SK-N-SH (cell line): ENCODE measurements at regions not wholly inside any gene's neighbourhood (a gene's known extent, or its start where the extent isn't known, plus 50 kb on each side); places are given as distances from the start of the nearest gene placed in this dataset.

Source experiments
- CTCF ChIA-PET: fragments of 300-600, 350-600 bp; formaldehyde crosslinking; extraction: SDS; loops from one replicate; lab custom pipeline; 2021; lab: Yijun Ruan, JAX
- POLR2A ChIA-PET: fragments of 350-600 bp; sonication (Branson Sonifier 250); formaldehyde crosslinking; extraction: SDS; loops from one replicate; lab custom pipeline; 2020; ENCODE audit warnings: antibody characterized with exemption, inconsistent platforms; lab: Yijun Ruan, JAX
- DNase-seq: peaks from one replicate; pipeline ENCODE4 v3.0.0; 2012
- H2AFZ ChIP-seq: fragments of 200-600 bp; sonication (generic); 2 replicates; pipeline ENCODE4 v1.8.1; 2016; ENCODE audit warnings: antibody characterized with exemption, mild to moderate bottlenecking, low read depth
- H3F3A ChIP-seq: fragments of 200-600 bp; sonication (generic); replicated peaks from 2 replicates; pipeline ENCODE3; 2016; ENCODE audit warnings: antibody characterized with exemption, mild to moderate bottlenecking; ENCODE audit not compliant: insufficient read depth
- H3K27ac ChIP-seq, 2 experiments: fragments of 200-500 bp in 1 of 2; fragments of 200-600 bp in 1 of 2; sonication (Bioruptor generic) in 1 of 2; sonication (generic), shearing (Covaris generic) in 1 of 2; 2 replicates each; pipeline versions ENCODE4 v1.5.1 to v1.6.1; 2014 to 2016; ENCODE audit warnings: low read depth in 2 of 2, inconsistent platforms in 1 of 2, low read length in 1 of 2, mild to moderate bottlenecking in 1 of 2, mixed read lengths in 1 of 2
- H3K27me3 ChIP-seq: fragments of 200-600 bp; sonication (generic), shearing (Covaris generic); 2 replicates; pipeline ENCODE4 v1.6.1; 2016; ENCODE audit warnings: mixed run types; ENCODE audit not compliant: insufficient read depth
- H3K36me3 ChIP-seq, 2 experiments: fragments of 200-500 bp in 1 of 2; fragments of 200-600 bp in 1 of 2; sonication (Bioruptor generic) in 1 of 2; sonication (generic) in 1 of 2; replicated peaks in 1 of 2; 2 replicates each; pipeline versions ENCODE3 to v1.5.1; 2014 to 2016; ENCODE audit warnings: low read length in 1 of 2, mild to moderate bottlenecking in 1 of 2; ENCODE audit not compliant: insufficient read depth in 2 of 2, control insufficient read depth in 1 of 2
- H3K4me1 ChIP-seq, 2 experiments: fragments of 200-500 bp in 1 of 2; fragments of 200-600 bp in 1 of 2; sonication (Bioruptor generic) in 1 of 2; sonication (generic), shearing (Covaris generic) in 1 of 2; 2 replicates each; pipeline versions ENCODE4 v1.5.1 to v1.6.1; 2014 to 2016; ENCODE audit warnings: low read depth in 1 of 2, low read length in 1 of 2, mixed run types in 1 of 2; ENCODE audit not compliant: insufficient read depth in 2 of 2, control insufficient read depth in 1 of 2
- H3K4me2 ChIP-seq: fragments of 200-600 bp; sonication (generic), shearing (Covaris generic); 2 replicates; pipeline ENCODE4 v1.6.1; 2017; ENCODE audit warnings: mixed run types
- H3K4me3 ChIP-seq, 2 experiments: fragments of 200-500 bp in 1 of 2; fragments of 200-600 bp in 1 of 2; sonication (Bioruptor generic) in 1 of 2; sonication (generic), shearing (Covaris generic) in 1 of 2; 2 replicates each; pipeline versions ENCODE4 v1.5.1 to v1.8.1; 2014 to 2016; ENCODE audit warnings: low read depth in 2 of 2, inconsistent platforms in 1 of 2, low read length in 1 of 2, mild to moderate bottlenecking in 1 of 2, mixed read lengths in 1 of 2, moderate library complexity in 1 of 2
- H3K79me2 ChIP-seq: fragments of 200-600 bp; sonication (generic); 2 replicates; pipeline ENCODE4 v1.8.1; 2017; ENCODE audit warnings: mild to moderate bottlenecking; ENCODE audit not compliant: insufficient read depth
- H3K9ac ChIP-seq: fragments of 200-600 bp; sonication (generic); 2 replicates; pipeline ENCODE4 v1.6.1; 2017; ENCODE audit warnings: mixed run types
- H3K9me2 ChIP-seq: fragments of 200-600 bp; sonication (generic); 2 replicates; pipeline ENCODE4 v1.6.1; 2017; ENCODE audit warnings: mixed run types
- H3K9me3 ChIP-seq: fragments of 200-600 bp; sonication (generic); 2 replicates; pipeline ENCODE4 v1.6.1; 2017; ENCODE audit warnings: mixed run types, mild to moderate bottlenecking, moderate library complexity
- H4K20me1 ChIP-seq: fragments of 200-600 bp; sonication (generic); 2 replicates; pipeline ENCODE4 v1.6.1; 2017; ENCODE audit warnings: mild to moderate bottlenecking, mixed run types; ENCODE audit not compliant: insufficient read depth
- EP300 ChIP-seq, 2 experiments: IDR thresholded peaks; 2 replicates each; pipeline versions ENCODE4 v1.4.0 to v1.6.1; 2012; ENCODE audit warnings: borderline replicate concordance in 1 of 2, low read depth in 1 of 2, low read length in 1 of 2
- GATA2 ChIP-seq: sonication (generic); formaldehyde crosslinking; IDR thresholded peaks from 2 replicates; pipeline ENCODE4 v1.5.0; 2020; ENCODE audit warnings: mild to moderate bottlenecking, missing genetic modification reagents
- MXI1 ChIP-seq: IDR thresholded peaks from 2 replicates; pipeline ENCODE4 v1.6.1; 2012; ENCODE audit warnings: mild to moderate bottlenecking, low read depth, low read length, improper control_type of control experiment
- RCOR1 ChIP-seq: fragments of 150-350 bp; IDR thresholded peaks from 2 replicates; pipeline ENCODE4 v1.6.1; 2017; ENCODE audit warnings: antibody characterized with exemption, low read length
- RXRA ChIP-seq: IDR thresholded peaks from 2 replicates; pipeline ENCODE4 v1.4.0; 2012; ENCODE audit warnings: low read depth, mild to moderate bottlenecking, borderline replicate concordance
- SIN3A ChIP-seq: IDR thresholded peaks from 2 replicates; pipeline ENCODE4 v1.6.1; 2012; ENCODE audit warnings: low read depth, mild to moderate bottlenecking, low read length, moderate library complexity, borderline replicate concordance
- TAF1 ChIP-seq: IDR thresholded peaks from 2 replicates; pipeline ENCODE4 v1.6.1; 2012; ENCODE audit warnings: low read depth, mild to moderate bottlenecking, low read length, moderate library complexity, borderline replicate concordance
- WGBS: methylation state at CpG from one replicate; pipeline ENCODE4 v1.1.6; 2017; ENCODE audit warnings: low lambda C conversion rate; 5-methylcytosine and 5-hydroxymethylcytosine counted together
- TF ChIP-seq, protein P1 (sequence below): IDR thresholded peaks from 2 replicates; pipeline ENCODE4; 2012
- TF ChIP-seq, protein P2 (sequence below): IDR thresholded peaks from 2 replicates; pipeline ENCODE4 v1.4.0; 2012; ENCODE audit warnings: low read depth, borderline replicate concordance

DNA sequence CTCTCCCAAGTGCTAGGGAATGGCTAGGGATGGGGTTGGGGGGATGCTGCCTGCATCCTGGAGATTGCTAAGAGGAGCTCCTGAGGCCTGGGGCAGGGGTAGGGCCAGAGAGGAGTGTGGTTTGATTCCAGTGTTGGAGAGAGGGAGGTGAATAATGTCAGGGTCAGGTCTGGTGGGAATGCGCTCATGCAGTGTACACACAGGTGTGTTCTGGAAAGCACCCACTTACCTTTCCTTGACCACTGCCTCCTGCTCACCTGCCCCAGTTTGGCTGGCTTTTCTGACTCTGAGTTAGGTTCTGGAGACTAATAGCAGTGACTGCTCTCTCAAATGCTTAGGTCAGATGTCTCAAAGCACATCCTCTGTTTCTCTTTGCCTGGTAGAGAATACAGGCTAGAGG, 135.4 kb upstream of the BMPER start:
- no peak for DNase-seq
- ChIA-PET CTCF (interaction anchor here (1.0 to 5.6 kb wide), 4 partner anchors 11 to 163 kb away, joined by 3 to 26 read pairs (median 8); no protein-coding TSS in a partner anchor), POLR2A (no interaction called here)
- no peaks in the 10 kb centered on the region for H3K27me3 ChIP-seq
- no peaks in the 10 kb centered on the region for H3K79me2 ChIP-seq
- no peak overlapping the region for H3K4me2 ChIP-seq
- no peak overlapping the region for H3K4me3 ChIP-seq
- H4K20me1 ChIP-seq = no peaks in the 10 kb centered on the region
- WGBS = 100% methylated on average over 1 of the region's 1 CpG
- no peaks in the 10 kb centered on the region for H3K9me3 ChIP-seq
- H3K36me3 ChIP-seq = no peaks in the 10 kb centered on the region
- TF ChIP-seq TAF1 = no peak
- TF ChIP-seq, all 33 proteins: peak for 0
- H3K4me1 ChIP-seq = peaks cover 0 to 9% of the 10 kb centered on the region in 2 experiments; a peak in 1 of 4 replicates
- H2AFZ ChIP-seq = no peak overlapping the region
- no peak overlapping the region for H3K27ac ChIP-seq
- H3F3A ChIP-seq = no peaks in the 10 kb centered on the region
- no peak overlapping the region for H3K9ac ChIP-seq
- H3K9me2 ChIP-seq = no peaks in the 10 kb centered on the region

DNA sequence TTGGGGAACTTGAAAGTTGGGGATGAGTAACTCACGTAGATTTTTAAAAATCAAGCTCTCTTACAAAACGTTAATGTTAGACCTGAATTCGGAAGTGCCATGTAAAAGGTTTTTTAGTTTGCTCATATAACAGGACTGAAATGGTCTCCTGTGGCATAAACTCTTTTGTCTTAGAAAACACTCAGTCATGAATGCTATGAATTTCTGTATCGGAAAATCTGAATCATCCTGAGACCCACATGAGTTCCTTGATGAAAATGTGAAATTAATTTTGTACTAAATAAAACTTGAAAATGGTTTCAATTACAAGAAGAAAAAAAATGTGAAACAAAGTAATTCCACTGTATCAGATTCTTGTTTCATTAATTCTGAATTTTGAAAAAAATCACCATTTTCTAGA, 134.8 kb upstream of the BMPER start:
- 63% methylated on average over 4 of the region's 4 CpGs for WGBS
- no peak overlapping the region for H2AFZ ChIP-seq
- DNase-seq = no peak
- H3K4me2 ChIP-seq = no peak overlapping the region
- no peaks in the 10 kb centered on the region for H3K79me2 ChIP-seq
- H3F3A ChIP-seq = no peaks in the 10 kb centered on the region
- peaks cover 0 to 7% of the 10 kb centered on the region in 2 experiments; a peak in 1 of 4 replicates for H3K4me1 ChIP-seq
- no peaks in the 10 kb centered on the region for H3K27me3 ChIP-seq
- no peak for TF ChIP-seq SIN3A
- no peak for TF ChIP-seq RXRA
- TF ChIP-seq RCOR1 = no peak
- TF ChIP-seq, protein P1, sequence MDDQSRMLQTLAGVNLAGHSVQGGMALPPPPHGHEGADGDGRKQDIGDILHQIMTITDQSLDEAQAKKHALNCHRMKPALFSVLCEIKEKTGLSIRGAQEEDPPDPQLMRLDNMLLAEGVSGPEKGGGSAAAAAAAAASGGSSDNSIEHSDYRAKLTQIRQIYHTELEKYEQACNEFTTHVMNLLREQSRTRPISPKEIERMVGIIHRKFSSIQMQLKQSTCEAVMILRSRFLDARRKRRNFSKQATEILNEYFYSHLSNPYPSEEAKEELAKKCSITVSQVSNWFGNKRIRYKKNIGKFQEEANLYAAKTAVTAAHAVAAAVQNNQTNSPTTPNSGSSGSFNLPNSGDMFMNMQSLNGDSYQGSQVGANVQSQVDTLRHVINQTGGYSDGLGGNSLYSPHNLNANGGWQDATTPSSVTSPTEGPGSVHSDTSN = no peak
- TF ChIP-seq, protein P2, sequence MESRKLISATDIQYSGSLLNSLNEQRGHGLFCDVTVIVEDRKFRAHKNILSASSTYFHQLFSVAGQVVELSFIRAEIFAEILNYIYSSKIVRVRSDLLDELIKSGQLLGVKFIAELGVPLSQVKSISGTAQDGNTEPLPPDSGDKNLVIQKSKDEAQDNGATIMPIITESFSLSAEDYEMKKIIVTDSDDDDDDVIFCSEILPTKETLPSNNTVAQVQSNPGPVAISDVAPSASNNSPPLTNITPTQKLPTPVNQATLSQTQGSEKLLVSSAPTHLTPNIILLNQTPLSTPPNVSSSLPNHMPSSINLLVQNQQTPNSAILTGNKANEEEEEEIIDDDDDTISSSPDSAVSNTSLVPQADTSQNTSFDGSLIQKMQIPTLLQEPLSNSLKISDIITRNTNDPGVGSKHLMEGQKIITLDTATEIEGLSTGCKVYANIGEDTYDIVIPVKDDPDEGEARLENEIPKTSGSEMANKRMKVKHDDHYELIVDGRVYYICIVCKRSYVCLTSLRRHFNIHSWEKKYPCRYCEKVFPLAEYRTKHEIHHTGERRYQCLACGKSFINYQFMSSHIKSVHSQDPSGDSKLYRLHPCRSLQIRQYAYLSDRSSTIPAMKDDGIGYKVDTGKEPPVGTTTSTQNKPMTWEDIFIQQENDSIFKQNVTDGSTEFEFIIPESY = no peak
- TF ChIP-seq GATA2 (CRISPR knock-in tag) = no peak
- no peak for TF ChIP-seq EP300 (IDR thresholded peaks at IDR 0.05; ENCODE audit: borderline replicate concordance in 1 of 2, low read depth in 1 of 2, low read length in 1 of 2)
- TF ChIP-seq MXI1 = no peak
- TF ChIP-seq, all 33 proteins: peak for 0
- Histone ChIP-seq H3K36me3 (no peaks in the 10 kb centered on the region), H3K9me3 (no peaks in the 10 kb centered on the region), H4K20me1 (no peaks in the 10 kb centered on the region), H3K9ac (no peak overlapping the region), H3K9me2 (no peaks in the 10 kb centered on the region), H3K4me3 (no peak overlapping the region), H3K27ac (no peak overlapping the region)
- CTCF ChIA-PET = interaction anchor here (2.7 to 5.6 kb wide), 3 partner anchors 12 to 162 kb away, joined by 7 to 26 read pairs (median 8); no protein-coding TSS in a partner anchor
- POLR2A ChIA-PET = no interaction called here
